ENCODE measurements at regions not wholly inside any gene's neighbourhood (a gene's known extent, or its start where the extent isn't known, plus 50 kb on each side); places are given as distances from the start of the nearest gene placed in this dataset.
A peak's percentile ranks its signal among the peaks of the same experiment; 100 is the strongest.
"Not testable (repeated sequence)": the region's sequence is repeated elsewhere in the genome, so short reads cannot be mapped to it uniquely, and the experiment has no call there.

DNA sequence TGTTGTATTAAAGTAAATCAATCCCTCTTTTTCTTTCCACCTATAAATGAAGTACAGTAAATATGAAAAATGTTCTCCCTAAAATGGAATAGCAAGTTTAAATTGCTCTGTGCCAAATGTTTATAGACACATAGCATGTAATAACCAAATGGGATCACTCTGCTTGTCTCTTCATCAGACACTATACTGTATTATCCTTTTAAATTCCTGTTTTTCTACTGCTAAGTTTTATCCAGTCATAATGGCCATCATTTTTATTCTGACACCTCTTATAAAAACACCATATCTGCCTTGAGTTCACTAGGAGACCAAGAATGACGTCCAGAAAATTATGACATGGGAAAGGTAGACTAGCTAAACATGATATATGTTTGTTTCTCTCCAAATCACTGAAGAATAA, 252.8 kb downstream of the CAAP1 start:
- 64 to 74% methylated on average over 1 of the region's 1 CpG for WGBS, 2 donors
- no peak for DNase-seq
- no peak overlapping the region for H3K27ac ChIP-seq
- intact Hi-C loops (cut with DNase I; ENCODE audit: low total_unique reads): no loop called here
- H3K36me3 ChIP-seq (ENCODE audit: low read depth, missing control alignments): no peaks in the 10 kb centered on the region
- no peaks in the 10 kb centered on the region for H3K4me1 ChIP-seq
- TF ChIP-seq, protein P1, sequence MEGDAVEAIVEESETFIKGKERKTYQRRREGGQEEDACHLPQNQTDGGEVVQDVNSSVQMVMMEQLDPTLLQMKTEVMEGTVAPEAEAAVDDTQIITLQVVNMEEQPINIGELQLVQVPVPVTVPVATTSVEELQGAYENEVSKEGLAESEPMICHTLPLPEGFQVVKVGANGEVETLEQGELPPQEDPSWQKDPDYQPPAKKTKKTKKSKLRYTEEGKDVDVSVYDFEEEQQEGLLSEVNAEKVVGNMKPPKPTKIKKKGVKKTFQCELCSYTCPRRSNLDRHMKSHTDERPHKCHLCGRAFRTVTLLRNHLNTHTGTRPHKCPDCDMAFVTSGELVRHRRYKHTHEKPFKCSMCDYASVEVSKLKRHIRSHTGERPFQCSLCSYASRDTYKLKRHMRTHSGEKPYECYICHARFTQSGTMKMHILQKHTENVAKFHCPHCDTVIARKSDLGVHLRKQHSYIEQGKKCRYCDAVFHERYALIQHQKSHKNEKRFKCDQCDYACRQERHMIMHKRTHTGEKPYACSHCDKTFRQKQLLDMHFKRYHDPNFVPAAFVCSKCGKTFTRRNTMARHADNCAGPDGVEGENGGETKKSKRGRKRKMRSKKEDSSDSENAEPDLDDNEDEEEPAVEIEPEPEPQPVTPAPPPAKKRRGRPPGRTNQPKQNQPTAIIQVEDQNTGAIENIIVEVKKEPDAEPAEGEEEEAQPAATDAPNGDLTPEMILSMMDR (IDR thresholded peaks at IDR 0.05): no peak
- no peak for TF ChIP-seq POLR2A (IDR thresholded peaks at IDR 0.05)
- no peak overlapping the region for H3K4me3 ChIP-seq
- H3K9me3 ChIP-seq: no peaks in the 10 kb centered on the region
- no peaks in the 10 kb centered on the region for H3K27me3 ChIP-seq

- no peak overlapping the region for H3K27ac ChIP-seq
- H3K36me3 ChIP-seq (ENCODE audit: low read depth, missing control alignments): no peaks in the 10 kb centered on the region
- H3K4me1 ChIP-seq: no peaks in the 10 kb centered on the region
- 57 to 81% methylated on average over 4 of the region's 4 CpGs for whole genome bisulfite sequencing, 2 donors
- DNase-seq: no peak
- intact Hi-C loops (cut with DNase I; ENCODE audit: low total_unique reads): no loop called here
- TF ChIP-seq POLR2A (IDR thresholded peaks at IDR 0.05): no peak
- TF ChIP-seq, protein P1 (IDR thresholded peaks at IDR 0.05): no peak
- no peaks in the 10 kb centered on the region for H3K9me3 ChIP-seq
- H3K4me3 ChIP-seq: no peak overlapping the region
- H3K27me3 ChIP-seq: no peaks in the 10 kb centered on the region
Measured at GRCh38 chr9:26637101-26637500, 255.5 kb downstream of the CAAP1 start.

DNA sequence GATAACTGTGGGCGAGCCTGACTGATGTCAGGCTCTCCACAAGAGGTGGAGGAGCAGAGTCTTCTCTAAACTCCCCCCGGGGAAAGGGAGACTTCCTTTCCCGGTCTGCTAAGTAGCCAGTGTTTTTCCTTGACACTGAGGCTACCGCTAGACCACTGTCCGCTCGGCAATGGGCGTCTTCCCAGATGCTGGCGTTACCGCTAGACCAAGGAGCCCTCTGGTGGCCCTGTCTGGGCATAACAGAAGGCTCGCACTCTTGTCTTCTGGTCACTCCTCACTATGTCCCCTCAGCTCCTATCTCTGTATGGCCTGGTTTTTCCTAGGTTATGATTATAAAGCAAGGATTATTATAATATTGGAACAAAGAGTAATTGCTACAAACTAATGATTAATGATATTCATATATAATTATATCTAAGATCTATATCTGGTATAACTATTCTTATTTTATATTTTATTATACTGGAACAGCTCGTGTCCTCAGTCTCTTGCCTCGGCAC, 278.7 kb downstream of the CAAP1 start:
- H3K27me3 ChIP-seq; H3K27ac ChIP-seq; H3K4me3 ChIP-seq; H3K4me1 ChIP-seq; H3K9me3 ChIP-seq; H3K36me3 ChIP-seq (ENCODE audit: low read depth, missing control alignments); intact Hi-C loops (cut with DNase I; ENCODE audit: low total_unique reads): not testable (repeated sequence)
- 55 to 78% methylated on average over 12 of the region's 12 CpGs for WGBS, 2 donors
- peak; percentile 43 for DNase-seq
- TF ChIP-seq, protein P1 (IDR thresholded peaks at IDR 0.05): peak in 2 of 3 experiments; percentile 14 to 46

- DNase-seq: no peak
- Histone ChIP-seq H3K27ac (no peak overlapping the region), H3K4me3 (no peak overlapping the region), H3K27me3 (no peaks in the 10 kb centered on the region), H3K9me3 (no peaks in the 10 kb centered on the region), H3K36me3 (ENCODE audit: low read depth, missing control alignments) (no peaks in the 10 kb centered on the region), H3K4me1 (no peaks in the 10 kb centered on the region)
- 69 to 84% methylated on average over 3 of the region's 3 CpGs for WGBS, 2 donors
- intact Hi-C loops (cut with DNase I; ENCODE audit: low total_unique reads): no loop called here
- no peak for TF ChIP-seq POLR2A (IDR thresholded peaks at IDR 0.05)
- TF ChIP-seq, protein P1 (IDR thresholded peaks at IDR 0.05): no peak
Measured at GRCh38 chr9:26612211-26612610, 280.4 kb downstream of the CAAP1 start.

- H3K4me3 ChIP-seq: no peak overlapping the region
- 81 to 91% methylated on average over 1 of the region's 1 CpG for WGBS, 2 donors
- no peak overlapping the region for H3K27ac ChIP-seq
- H3K4me1 ChIP-seq: no peaks in the 10 kb centered on the region
- H3K9me3 ChIP-seq: no peaks in the 10 kb centered on the region
- intact Hi-C loops (cut with DNase I; ENCODE audit: low total_unique reads): no loop called here
- no peaks in the 10 kb centered on the region for H3K36me3 ChIP-seq (ENCODE audit: low read depth, missing control alignments)
- TF ChIP-seq POLR2A (IDR thresholded peaks at IDR 0.05): no peak
- TF ChIP-seq, protein P1 (IDR thresholded peaks at IDR 0.05): no peak
- H3K27me3 ChIP-seq: no peaks in the 10 kb centered on the region
- no peak for DNase-seq
Measured at GRCh38 chr9:26606756-26607155, 285.8 kb downstream of the CAAP1 start.

All from testis (tissue), 2 donors.